Trophoblast cell (in vitro differentiated cells and primary cell): ENCODE measurements at regions not wholly inside any gene's neighbourhood (a gene's known extent, or its start where the extent isn't known, plus 50 kb on each side); places are given as distances from the start of the nearest gene placed in this dataset.

Experiments used
- DNase-seq, 2 donors: peaks; one replicate each; pipeline ENCODE4 v3.0.0-alpha.2; 2016
- H2AFZ ChIP-seq: 2 replicates; pipeline ENCODE4 v1.6.1; 2013; ENCODE audit warnings: low read length, moderate library complexity, mild to moderate bottlenecking; ENCODE audit not compliant: insufficient read depth, poor library complexity
- H2AK5ac ChIP-seq: 2 replicates; pipeline ENCODE4 v1.6.1; 2013; ENCODE audit warnings: mild to moderate bottlenecking, low read length
- H2BK120ac ChIP-seq: 2 replicates; pipeline ENCODE4 v1.6.1; 2013; ENCODE audit warnings: low read length, mild to moderate bottlenecking, moderate library complexity; ENCODE audit not compliant: insufficient read depth, poor library complexity
- H2BK12ac ChIP-seq: 2 replicates; pipeline ENCODE4 v1.6.1; 2013; ENCODE audit warnings: mild to moderate bottlenecking, low read length, moderate library complexity
- H2BK5ac ChIP-seq: 2 replicates; pipeline ENCODE4 v1.6.1; 2013; ENCODE audit warnings: low read length, low read depth, moderate library complexity, mild to moderate bottlenecking; ENCODE audit not compliant: poor library complexity
- H3K14ac ChIP-seq: 2 replicates; pipeline ENCODE4 v1.6.1; 2013; ENCODE audit warnings: mild to moderate bottlenecking, low read length
- H3K18ac ChIP-seq: 2 replicates; pipeline ENCODE4 v1.6.1; 2013; ENCODE audit warnings: mild to moderate bottlenecking, low read length
- H3K23ac ChIP-seq: 2 replicates; pipeline ENCODE4 v1.6.1; 2013; ENCODE audit warnings: low read length
- H3K27ac ChIP-seq: 2 replicates; pipeline ENCODE4 v1.5.1; 2013; ENCODE audit warnings: low read depth, mild to moderate bottlenecking, inconsistent platforms, low read length, moderate library complexity
- H3K27me3 ChIP-seq: 2 replicates; pipeline ENCODE4 v1.6.1; 2013; ENCODE audit warnings: inconsistent platforms, mild to moderate bottlenecking, low read length, moderate library complexity; ENCODE audit not compliant: insufficient read depth
- H3K36me3 ChIP-seq, 2 experiments: 1 replicate in 1 of 2; 2 replicates in 1 of 2; pipeline ENCODE4 v1.6.1; 2013; ENCODE audit warnings: low read length in 2 of 2, mild to moderate bottlenecking in 2 of 2, moderate library complexity in 1 of 2; ENCODE audit not compliant: insufficient read depth in 2 of 2, control insufficient read depth in 1 of 2
- H3K4ac ChIP-seq: 2 replicates; pipeline ENCODE4 v1.6.1; 2013; ENCODE audit warnings: low read depth, mild to moderate bottlenecking, low read length, moderate library complexity
- H3K4me1 ChIP-seq, 2 experiments: 1 replicate in 1 of 2; 2 replicates in 1 of 2; pipeline ENCODE4 v1.6.1; 2013; ENCODE audit warnings: low read length in 2 of 2, mild to moderate bottlenecking in 2 of 2, moderate library complexity in 1 of 2; ENCODE audit not compliant: insufficient read depth in 2 of 2, control insufficient read depth in 1 of 2
- H3K4me2 ChIP-seq: 2 replicates; pipeline ENCODE4 v1.6.1; 2013; ENCODE audit warnings: inconsistent platforms, mild to moderate bottlenecking, low read length, moderate library complexity
- H3K4me3 ChIP-seq: 2 replicates; pipeline ENCODE4 v1.5.1; 2013; ENCODE audit warnings: mild to moderate bottlenecking, low read depth, low read length, inconsistent platforms
- H3K79me1 ChIP-seq: one replicate; pipeline ENCODE4 v1.6.1; 2013; ENCODE audit warnings: low read length
- H3K79me2 ChIP-seq: 2 replicates; pipeline ENCODE4 v1.6.1; 2013; ENCODE audit warnings: low read length, mild to moderate bottlenecking; ENCODE audit not compliant: control insufficient read depth, insufficient read depth, poor library complexity
- H3K9ac ChIP-seq: 2 replicates; pipeline ENCODE4 v1.6.1; 2013; ENCODE audit warnings: mild to moderate bottlenecking, low read length
- H3K9me3 ChIP-seq: 2 replicates; pipeline ENCODE4 v1.6.1; 2013; ENCODE audit warnings: low read depth, mild to moderate bottlenecking, control low read depth, inconsistent platforms, low read length; ENCODE audit not compliant: insufficient read depth
- H4K12ac ChIP-seq: 2 replicates; pipeline ENCODE4 v1.6.1; 2013; ENCODE audit warnings: low read depth, mild to moderate bottlenecking, low read length, moderate library complexity
- H4K8ac ChIP-seq: 2 replicates; pipeline ENCODE4 v1.6.1; 2013; ENCODE audit warnings: low read depth, mild to moderate bottlenecking, low read length, moderate library complexity
- H4K91ac ChIP-seq: one replicate; pipeline ENCODE4 v1.6.1; 2013; ENCODE audit warnings: low read depth, mild to moderate bottlenecking, low read length, moderate library complexity
- WGBS: extraction: QIAGEN DNeasy Blood & Tissue Kit; methylation state at CpG from one replicate; pipeline ENCODE4 v1.1.7; 2013; ENCODE audit warnings: missing lambda C conversion rate; ENCODE audit not compliant: insufficient read length, insufficient coverage; ENCODE audit errors: extremely low coverage; 5-methylcytosine and 5-hydroxymethylcytosine counted together

DNA sequence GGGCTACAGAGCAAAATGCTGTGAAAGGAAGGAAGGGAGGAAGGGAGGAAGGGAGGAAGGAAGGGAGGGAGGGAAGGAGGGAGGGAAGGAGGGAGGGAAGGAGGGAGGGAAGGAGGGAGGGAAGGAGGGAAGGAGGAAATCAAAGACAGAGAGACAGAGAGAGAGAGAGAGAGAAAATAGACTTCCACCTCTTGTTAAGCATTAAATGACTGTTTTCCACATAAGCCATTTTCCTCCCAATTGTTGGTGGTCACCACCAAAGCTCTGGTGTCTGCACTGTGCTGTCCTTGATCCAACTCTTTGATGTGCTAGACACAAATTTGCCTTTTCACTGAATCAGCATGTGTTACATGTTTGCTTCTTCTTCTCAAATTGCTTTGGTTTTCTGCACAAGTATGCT, 90.7 kb upstream of the INHBA start:
- Histone ChIP-seq H3K4me1 (no peaks in the 10 kb centered on the region), H3K9ac (no peak overlapping the region), H3K79me1 (no peaks in the 10 kb centered on the region), H3K23ac (no peak overlapping the region), H2BK12ac (no peak overlapping the region), H3K36me3 (no peaks in the 10 kb centered on the region), H2BK5ac (no peak overlapping the region), H3K27ac (no peak overlapping the region), H3K14ac (no peak overlapping the region), H2BK120ac (no peak overlapping the region), H3K9me3 (no peaks in the 10 kb centered on the region), H4K12ac (no peak overlapping the region), H2AFZ (no peak overlapping the region), H3K4me2 (no peak overlapping the region), H3K18ac (no peak overlapping the region), H4K91ac (no peak overlapping the region), H3K79me2 (no peaks in the 10 kb centered on the region), H4K8ac (no peak overlapping the region), H3K27me3 (no peaks in the 10 kb centered on the region), H3K4me3 (no peak overlapping the region), H2AK5ac (no peak overlapping the region), H3K4ac (no peak overlapping the region)
- no peak for DNase-seq

DNA sequence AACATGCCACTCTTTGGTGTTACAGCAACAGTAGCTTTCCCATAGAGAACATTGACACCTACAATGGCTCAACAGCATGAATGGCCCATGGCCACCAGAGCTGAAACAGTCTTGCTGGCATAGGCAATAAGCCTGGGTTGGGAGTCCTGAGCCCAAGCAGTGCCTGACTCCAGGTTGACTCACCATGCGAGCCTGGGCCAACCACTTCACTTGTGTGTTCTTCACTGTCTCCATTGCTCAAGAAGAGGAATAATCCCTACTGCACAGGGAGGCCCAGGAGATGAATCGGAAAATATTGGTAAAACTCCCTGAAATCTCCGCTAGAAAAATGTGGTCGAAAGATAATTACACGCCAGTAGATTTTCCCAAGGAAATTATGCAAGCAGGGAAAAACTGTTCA, 89.2 kb upstream of the INHBA start:
- Histone ChIP-seq H2BK120ac (no peak overlapping the region), H3K4me1 (peaks cover 0 to 2% of the 10 kb centered on the region in 2 experiments), H3K27ac (no peak overlapping the region), H2BK5ac (no peak overlapping the region), H3K14ac (no peak overlapping the region), H3K4me2 (no peak overlapping the region), H2BK12ac (no peak overlapping the region), H4K8ac (no peak overlapping the region), H3K9ac (no peak overlapping the region), H3K9me3 (no peaks in the 10 kb centered on the region), H2AFZ (no peak overlapping the region), H4K12ac (no peak overlapping the region), H3K4ac (no peak overlapping the region), H3K79me2 (no peaks in the 10 kb centered on the region), H3K36me3 (no peaks in the 10 kb centered on the region), H3K4me3 (no peak overlapping the region), H2AK5ac (no peak overlapping the region), H3K23ac (no peak overlapping the region), H4K91ac (no peak overlapping the region), H3K79me1 (peaks cover under 1% of the 10 kb centered on the region), H3K27me3 (no peaks in the 10 kb centered on the region), H3K18ac (no peak overlapping the region)
- DNase-seq = peak in 1 of 2 donors; percentile 7
- no CpG with 5 or more reads among the region's 5 CpGs for WGBS

DNA sequence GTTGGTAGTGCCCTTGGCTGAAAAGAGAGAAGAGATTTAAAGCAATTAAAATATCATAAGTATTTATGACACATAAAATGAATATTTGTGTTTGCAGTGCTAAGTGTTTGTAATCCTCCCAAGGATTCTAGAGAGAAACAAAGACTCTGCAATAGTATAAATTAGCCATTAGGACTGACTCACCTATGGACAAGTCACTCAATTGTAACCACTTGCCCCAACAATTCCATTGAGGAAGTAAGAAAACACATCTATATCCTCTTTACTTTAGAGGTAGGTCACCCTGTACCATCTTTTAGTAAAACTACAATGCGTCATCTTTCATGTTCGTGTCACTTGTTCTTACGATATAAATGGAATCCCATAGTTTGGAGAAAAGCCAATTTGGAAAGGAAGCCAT, 85.7 kb upstream of the INHBA start:
- Histone ChIP-seq H3K4me3 (no peak overlapping the region), H3K14ac (no peak overlapping the region), H3K23ac (no peak overlapping the region), H4K12ac (no peak overlapping the region), H4K8ac (no peak overlapping the region), H2BK5ac (no peak overlapping the region), H3K18ac (no peak overlapping the region), H3K4ac (no peak overlapping the region), H3K79me1 (peaks cover 3% of the 10 kb centered on the region), H3K27me3 (no peaks in the 10 kb centered on the region), H3K4me2 (no peak overlapping the region), H3K27ac (no peak overlapping the region), H3K36me3 (no peaks in the 10 kb centered on the region), H4K91ac (no peak overlapping the region), H3K79me2 (no peaks in the 10 kb centered on the region), H2AFZ (no peak overlapping the region), H3K9me3 (no peaks in the 10 kb centered on the region), H3K4me1 (peaks cover 2 to 4% of the 10 kb centered on the region in 2 experiments), H2BK120ac (no peak overlapping the region), H2AK5ac (no peak overlapping the region), H2BK12ac (no peak overlapping the region), H3K9ac (no peak overlapping the region)
- WGBS = no CpG with 5 or more reads among the region's 3 CpGs
- no peak for DNase-seq

DNA sequence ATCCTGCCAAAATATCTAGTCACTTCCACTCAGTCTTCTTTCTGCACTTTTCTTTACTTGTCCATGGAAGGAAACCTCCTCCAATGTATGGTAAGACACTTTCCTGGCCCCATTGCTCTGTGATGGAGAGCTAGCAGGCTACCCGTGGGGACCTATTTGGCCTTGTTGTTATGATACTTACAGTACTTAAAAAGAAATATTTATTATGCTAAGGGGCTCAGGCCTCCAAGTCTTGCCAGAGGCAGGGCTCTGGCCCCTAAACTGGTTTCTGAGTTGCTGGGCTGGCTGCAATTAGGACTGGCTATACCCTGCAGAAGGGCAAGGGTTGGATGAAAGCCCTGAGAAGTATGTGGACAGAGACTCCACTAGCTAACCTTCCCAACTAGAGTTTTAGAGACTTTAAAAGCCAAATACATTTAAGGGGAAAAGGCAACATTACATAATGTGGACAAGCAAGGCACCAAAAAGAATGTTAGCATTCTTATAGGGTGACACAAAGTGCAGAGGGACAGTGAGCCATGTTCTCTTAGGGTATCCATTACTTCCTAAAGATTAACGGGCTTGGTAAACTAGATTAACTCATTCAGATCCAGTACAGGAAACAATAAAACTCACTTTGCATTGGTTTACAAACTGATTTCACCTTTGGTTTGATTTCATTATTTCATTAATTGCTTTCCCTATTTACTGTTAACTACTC, 84.9 kb upstream of the INHBA start:
- H3K14ac ChIP-seq = no peak overlapping the region
- H3K4me1 ChIP-seq = peaks cover 2 to 4% of the 10 kb centered on the region in 2 experiments
- no peak overlapping the region for H3K4me2 ChIP-seq

More for the DNA sequence above, 84.9 kb upstream of the INHBA start:
- no peak overlapping the region for H4K91ac ChIP-seq
- no peaks in the 10 kb centered on the region for H3K9me3 ChIP-seq
- H3K27ac ChIP-seq = no peak overlapping the region
- H2AK5ac ChIP-seq = no peak overlapping the region
- WGBS = no CpG with 5 or more reads among the region's 2 CpGs
- H4K8ac ChIP-seq = no peak overlapping the region
- no peak overlapping the region for H2BK12ac ChIP-seq
- no peak overlapping the region for H3K18ac ChIP-seq
- no peak for DNase-seq
- H3K4me3 ChIP-seq = no peak overlapping the region
- H3K79me2 ChIP-seq = no peaks in the 10 kb centered on the region
- no peaks in the 10 kb centered on the region for H3K27me3 ChIP-seq
- H2BK120ac ChIP-seq = no peak overlapping the region
- no peaks in the 10 kb centered on the region for H3K36me3 ChIP-seq
- no peak overlapping the region for H3K9ac ChIP-seq
- H2BK5ac ChIP-seq = no peak overlapping the region
- no peak overlapping the region for H3K23ac ChIP-seq
- peaks cover 3% of the 10 kb centered on the region for H3K79me1 ChIP-seq
- H3K4ac ChIP-seq = no peak overlapping the region
- no peak overlapping the region for H2AFZ ChIP-seq
- H4K12ac ChIP-seq = no peak overlapping the region
